ENCODE measurements at regions not wholly inside any gene's neighbourhood (a gene's known extent, or its start where the extent isn't known, plus 50 kb on each side); places are given as distances from the start of the nearest gene placed in this dataset.

DNA sequence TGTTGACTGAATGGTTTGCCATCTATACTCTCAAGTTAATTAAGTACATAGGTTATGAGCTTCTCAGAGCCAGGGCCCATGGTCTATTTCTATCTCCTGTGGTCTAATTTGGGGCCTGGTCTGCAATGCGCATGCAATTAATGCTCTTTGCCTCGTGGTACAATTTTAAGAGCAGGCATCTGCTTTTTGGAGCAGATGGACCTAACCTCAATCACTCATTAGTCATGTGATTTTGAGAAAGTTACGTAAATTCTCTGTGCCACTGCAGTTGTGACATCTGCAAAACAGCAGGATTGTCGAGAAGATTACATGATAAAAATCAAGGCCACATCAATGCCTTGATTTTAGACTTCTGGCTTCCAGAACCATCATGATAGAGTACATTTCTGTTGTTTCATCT is 543.7 kb upstream of the ADAMTS9 start (continued):
- TF ChIP-seq, protein P1, sequence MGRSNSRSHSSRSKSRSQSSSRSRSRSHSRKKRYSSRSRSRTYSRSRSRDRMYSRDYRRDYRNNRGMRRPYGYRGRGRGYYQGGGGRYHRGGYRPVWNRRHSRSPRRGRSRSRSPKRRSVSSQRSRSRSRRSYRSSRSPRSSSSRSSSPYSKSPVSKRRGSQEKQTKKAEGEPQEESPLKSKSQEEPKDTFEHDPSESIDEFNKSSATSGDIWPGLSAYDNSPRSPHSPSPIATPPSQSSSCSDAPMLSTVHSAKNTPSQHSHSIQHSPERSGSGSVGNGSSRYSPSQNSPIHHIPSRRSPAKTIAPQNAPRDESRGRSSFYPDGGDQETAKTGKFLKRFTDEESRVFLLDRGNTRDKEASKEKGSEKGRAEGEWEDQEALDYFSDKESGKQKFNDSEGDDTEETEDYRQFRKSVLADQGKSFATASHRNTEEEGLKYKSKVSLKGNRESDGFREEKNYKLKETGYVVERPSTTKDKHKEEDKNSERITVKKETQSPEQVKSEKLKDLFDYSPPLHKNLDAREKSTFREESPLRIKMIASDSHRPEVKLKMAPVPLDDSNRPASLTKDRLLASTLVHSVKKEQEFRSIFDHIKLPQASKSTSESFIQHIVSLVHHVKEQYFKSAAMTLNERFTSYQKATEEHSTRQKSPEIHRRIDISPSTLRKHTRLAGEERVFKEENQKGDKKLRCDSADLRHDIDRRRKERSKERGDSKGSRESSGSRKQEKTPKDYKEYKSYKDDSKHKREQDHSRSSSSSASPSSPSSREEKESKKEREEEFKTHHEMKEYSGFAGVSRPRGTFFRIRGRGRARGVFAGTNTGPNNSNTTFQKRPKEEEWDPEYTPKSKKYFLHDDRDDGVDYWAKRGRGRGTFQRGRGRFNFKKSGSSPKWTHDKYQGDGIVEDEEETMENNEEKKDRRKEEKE (IDR thresholded peaks at IDR 0.05), result no peak

DNA sequence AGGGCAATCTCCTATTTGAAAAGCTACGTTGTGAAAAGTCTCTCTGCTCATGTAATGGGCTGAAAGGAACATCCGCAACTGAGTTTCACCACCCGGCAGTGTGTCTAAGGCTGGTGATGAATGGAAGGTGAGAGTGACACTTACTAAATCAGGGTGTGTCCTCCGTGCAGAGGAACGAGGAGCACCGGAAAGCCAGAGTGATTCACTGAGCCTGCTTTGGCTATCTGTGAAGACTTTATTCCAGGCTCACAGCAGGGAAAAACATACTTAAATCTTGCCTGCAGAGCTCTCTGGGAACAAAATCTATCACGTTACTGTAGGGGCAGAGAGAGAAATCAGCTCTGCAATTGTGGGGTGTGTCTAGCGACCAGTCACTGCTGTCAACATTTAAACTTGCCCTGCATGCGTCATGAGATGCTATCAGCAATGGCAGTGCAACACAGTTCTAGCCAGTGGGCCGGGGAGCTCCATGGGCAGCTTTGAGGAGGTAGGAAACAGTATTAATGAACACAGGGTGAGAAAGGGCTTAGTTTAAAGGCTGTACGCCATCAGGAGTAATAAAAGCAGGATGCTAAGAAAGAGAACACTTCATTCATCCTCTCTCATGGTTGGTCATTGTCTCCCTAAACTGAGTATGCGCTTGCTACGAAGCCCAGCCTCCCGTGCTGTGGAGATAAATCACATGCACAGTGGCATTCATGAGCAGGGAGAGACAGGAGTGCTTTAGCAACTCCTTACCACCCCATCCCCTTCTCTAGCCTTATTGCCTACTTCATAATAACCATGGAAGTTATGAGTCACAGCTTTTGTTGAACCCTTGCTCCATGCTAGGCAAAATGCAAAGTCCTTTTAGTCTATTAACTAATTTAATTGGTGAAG is 542.7 kb upstream of the ADAMTS9 start:
- Histone ChIP-seq H3K9me3 (replicated peaks; ENCODE audit: control insufficient read depth, insufficient read depth, low read length) (no peaks in the 10 kb centered on the region), H2AFZ (ENCODE audit: control insufficient read depth, low read depth, low read length) (no peak overlapping the region), H3K27ac (ENCODE audit: control insufficient read depth, insufficient read depth) (no peak overlapping the region), H3K36me3 (ENCODE audit: control insufficient read depth in 2 of 2, insufficient read depth in 2 of 2, low read length in 1 of 2) (no peaks in the 10 kb centered on the region), H3K4me3 (no peak overlapping the region), H3K9ac (ENCODE audit: control insufficient read depth, insufficient read depth, low read length) (no peak overlapping the region), H3K4me2 (ENCODE audit: control insufficient read depth, insufficient read depth) (no peak overlapping the region), H4K20me1 (ENCODE audit: control insufficient read depth, insufficient read depth) (no peaks in the 10 kb centered on the region), H3K79me2 (ENCODE audit: control insufficient read depth, insufficient read depth, low read length) (no peaks in the 10 kb centered on the region), H3K27me3 (replicated peaks in 1 of 2; ENCODE audit: control insufficient read depth in 2 of 2, insufficient read depth in 2 of 2, low read length in 1 of 2) (no peaks in the 10 kb centered on the region), H3K4me1 (ENCODE audit: control insufficient read depth, insufficient read depth, low read length) (no peaks in the 10 kb centered on the region)
- RAD21 ChIA-PET (ENCODE audit: unreplicated experiment), result no interaction called here
- CTCF ChIA-PET, result interaction anchor here (1.4 kb wide), 1 partner anchor 28 kb away, joined by 3 read pairs; no protein-coding TSS in a partner anchor
- POLR2A ChIA-PET, result no interaction called here
- 25% methylated on average over 14 of the region's 14 CpGs for WGBS (ENCODE audit: insufficient coverage, insufficient replicate concordance, low lambda C conversion rate, missing lambda C conversion rate)
- SMC1A ChIA-PET (ENCODE audit: uncharacterized antibody, unreplicated experiment), result no interaction called here
- ATAC-seq (no peak), FAIRE-seq (no peak), DNase-seq (ENCODE audit: low read depth, low spot score) (no peak)
- TF ChIP-seq RB1 (IDR thresholded peaks at IDR 0.05; ENCODE audit: borderline replicate concordance) (no peak), FOS (IDR thresholded peaks at IDR 0.05; ENCODE audit: borderline replicate concordance, extremely low read depth, insufficient read length) (no peak), FOXM1 (IDR thresholded peaks at IDR 0.05; ENCODE audit: low read depth, low read length) (no peak), IKZF1 (conservative IDR thresholded peaks at IDR 0.05) (no peak), SIX5 (IDR thresholded peaks at IDR 0.05; ENCODE audit: low read depth, low read length, severe bottlenecking) (no peak), RFX5 (IDR thresholded peaks at IDR 0.05; ENCODE audit: low read depth, low read length) (no peak), ZNF384 (IDR thresholded peaks at IDR 0.05; ENCODE audit: borderline replicate concordance, low read depth, low read length) (no peak), CEBPB (IDR thresholded peaks at IDR 0.05; ENCODE audit: borderline replicate concordance in 1 of 2, low read depth in 2 of 2, low read length in 2 of 2) (no peak)
- TF ChIP-seq, protein P2, sequence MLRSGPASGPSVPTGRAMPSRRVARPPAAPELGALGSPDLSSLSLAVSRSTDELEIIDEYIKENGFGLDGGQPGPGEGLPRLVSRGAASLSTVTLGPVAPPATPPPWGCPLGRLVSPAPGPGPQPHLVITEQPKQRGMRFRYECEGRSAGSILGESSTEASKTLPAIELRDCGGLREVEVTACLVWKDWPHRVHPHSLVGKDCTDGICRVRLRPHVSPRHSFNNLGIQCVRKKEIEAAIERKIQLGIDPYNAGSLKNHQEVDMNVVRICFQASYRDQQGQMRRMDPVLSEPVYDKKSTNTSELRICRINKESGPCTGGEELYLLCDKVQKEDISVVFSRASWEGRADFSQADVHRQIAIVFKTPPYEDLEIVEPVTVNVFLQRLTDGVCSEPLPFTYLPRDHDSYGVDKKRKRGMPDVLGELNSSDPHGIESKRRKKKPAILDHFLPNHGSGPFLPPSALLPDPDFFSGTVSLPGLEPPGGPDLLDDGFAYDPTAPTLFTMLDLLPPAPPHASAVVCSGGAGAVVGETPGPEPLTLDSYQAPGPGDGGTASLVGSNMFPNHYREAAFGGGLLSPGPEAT (IDR thresholded peaks at IDR 0.05; ENCODE audit: low read depth), result no peak
- TF ChIP-seq, protein P3, sequence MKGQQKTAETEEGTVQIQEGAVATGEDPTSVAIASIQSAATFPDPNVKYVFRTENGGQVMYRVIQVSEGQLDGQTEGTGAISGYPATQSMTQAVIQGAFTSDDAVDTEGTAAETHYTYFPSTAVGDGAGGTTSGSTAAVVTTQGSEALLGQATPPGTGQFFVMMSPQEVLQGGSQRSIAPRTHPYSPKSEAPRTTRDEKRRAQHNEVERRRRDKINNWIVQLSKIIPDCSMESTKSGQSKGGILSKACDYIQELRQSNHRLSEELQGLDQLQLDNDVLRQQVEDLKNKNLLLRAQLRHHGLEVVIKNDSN (IDR thresholded peaks at IDR 0.05; ENCODE audit: borderline replicate concordance, extremely low read length, insufficient read depth, low read depth, low read length), result no peak
- TF ChIP-seq, protein P4, sequence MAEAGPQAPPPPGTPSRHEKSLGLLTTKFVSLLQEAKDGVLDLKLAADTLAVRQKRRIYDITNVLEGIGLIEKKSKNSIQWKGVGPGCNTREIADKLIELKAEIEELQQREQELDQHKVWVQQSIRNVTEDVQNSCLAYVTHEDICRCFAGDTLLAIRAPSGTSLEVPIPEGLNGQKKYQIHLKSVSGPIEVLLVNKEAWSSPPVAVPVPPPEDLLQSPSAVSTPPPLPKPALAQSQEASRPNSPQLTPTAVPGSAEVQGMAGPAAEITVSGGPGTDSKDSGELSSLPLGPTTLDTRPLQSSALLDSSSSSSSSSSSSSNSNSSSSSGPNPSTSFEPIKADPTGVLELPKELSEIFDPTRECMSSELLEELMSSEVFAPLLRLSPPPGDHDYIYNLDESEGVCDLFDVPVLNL (IDR thresholded peaks at IDR 0.05; ENCODE audit: low read depth, low read length), result no peak
- TF ChIP-seq, protein P5, sequence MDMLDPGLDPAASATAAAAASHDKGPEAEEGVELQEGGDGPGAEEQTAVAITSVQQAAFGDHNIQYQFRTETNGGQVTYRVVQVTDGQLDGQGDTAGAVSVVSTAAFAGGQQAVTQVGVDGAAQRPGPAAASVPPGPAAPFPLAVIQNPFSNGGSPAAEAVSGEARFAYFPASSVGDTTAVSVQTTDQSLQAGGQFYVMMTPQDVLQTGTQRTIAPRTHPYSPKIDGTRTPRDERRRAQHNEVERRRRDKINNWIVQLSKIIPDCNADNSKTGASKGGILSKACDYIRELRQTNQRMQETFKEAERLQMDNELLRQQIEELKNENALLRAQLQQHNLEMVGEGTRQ (IDR thresholded peaks at IDR 0.05; ENCODE audit: borderline replicate concordance, low read depth, low read length), result no peak
- no TSS peak for BruUV-seq (replicated peaks)
- intact Hi-C loops (cut with micrococcal nuclease; ENCODE audit: unreplicated experiment), result no loop called here
- in situ Hi-C loops (cut with MboI), result no loop called here

Measured in GM12878 (cell line).